ENCODE measurements at regions not wholly inside any gene's neighbourhood (a gene's known extent, or its start where the extent isn't known, plus 50 kb on each side); places are given as distances from the start of the nearest gene placed in this dataset.
"Not testable (repeated sequence)": the region's sequence is repeated elsewhere in the genome, so short reads cannot be mapped to it uniquely, and the experiment has no call there.

- no peak overlapping the region for H3K27ac ChIP-seq
- peaks cover 4% of the 10 kb centered on the region; the same call in 1 of the 2 replicates for H3K4me1 ChIP-seq
- no peak for DNase-seq
- no peaks in the 10 kb centered on the region for H3K9me3 ChIP-seq (replicated peaks)
- no peaks in the 10 kb centered on the region for H3K27me3 ChIP-seq
- H3K4me3 ChIP-seq = no peak overlapping the region
- H3K36me3 ChIP-seq = no peaks in the 10 kb centered on the region
Observed at GRCh38 chr10:4434516-4435071, 391.4 kb upstream of the AKR1E2 start.

GRCh38 chr10:4434105-4434504 lies 391.9 kb upstream of the AKR1E2 start:
- Histone ChIP-seq H3K36me3 (no peaks in the 10 kb centered on the region), H3K27me3 (no peaks in the 10 kb centered on the region), H3K4me3 (no peak overlapping the region), H3K27ac (no peak overlapping the region), H3K4me1 (peaks cover 4% of the 10 kb centered on the region; the same call in 1 of the 2 replicates), H3K9me3 (replicated peaks) (no peaks in the 10 kb centered on the region)
- DNase-seq = no peak

- H3K36me3 ChIP-seq = no peaks in the 10 kb centered on the region
- no peak overlapping the region for H3K4me3 ChIP-seq
- no peak overlapping the region for H3K27ac ChIP-seq
- no peaks in the 10 kb centered on the region for H3K9me3 ChIP-seq (replicated peaks)
- peak; percentile 26 to 47 for DNase-seq
- H3K4me1 ChIP-seq = peaks cover 4% of the 10 kb centered on the region; the same call in 1 of the 2 replicates
- H3K27me3 ChIP-seq = no peaks in the 10 kb centered on the region
Observed at GRCh38 chr10:4431114-4431863, 394.7 kb upstream of the AKR1E2 start.

GRCh38 chr10:4429571-4429970 lies 396.4 kb upstream of the AKR1E2 start:
- Histone ChIP-seq H3K9me3 (replicated peaks) (no peaks in the 10 kb centered on the region), H3K4me3 (no peak overlapping the region), H3K27ac (no peak overlapping the region), H3K4me1 (peaks cover 4% of the 10 kb centered on the region; the same call in 1 of the 2 replicates), H3K36me3 (no peaks in the 10 kb centered on the region), H3K27me3 (no peaks in the 10 kb centered on the region)
- DNase-seq = no peak

- Histone ChIP-seq H3K4me3 (no peak overlapping the region), H3K27ac (no peak overlapping the region), H3K36me3 (no peaks in the 10 kb centered on the region), H3K4me1 (peaks cover 4% of the 10 kb centered on the region; the same call in 1 of the 2 replicates), H3K27me3 (no peaks in the 10 kb centered on the region), H3K9me3 (replicated peaks) (no peaks in the 10 kb centered on the region)
- no peak for DNase-seq
Observed at GRCh38 chr10:4427532-4427931, 398.5 kb upstream of the AKR1E2 start.

- H3K27me3 ChIP-seq = no peaks in the 10 kb centered on the region
Observed at GRCh38 chr10:4426866-4427265, 399.1 kb upstream of the AKR1E2 start.

GRCh38 chr10:4409319-4409718 lies 416.7 kb upstream of the AKR1E2 start:
- Histone ChIP-seq H3K36me3 (no peaks in the 10 kb centered on the region), H3K4me1 (no peaks in the 10 kb centered on the region), H3K27ac (no peak overlapping the region), H3K9me3 (replicated peaks) (no peaks in the 10 kb centered on the region), H3K27me3 (no peaks in the 10 kb centered on the region), H3K4me3 (no peak overlapping the region)
- DNase-seq = no peak

More at GRCh38 chr10:4426866-4427265, 399.1 kb upstream of the AKR1E2 start:
- H3K4me1 ChIP-seq = peaks cover 4% of the 10 kb centered on the region; the same call in 1 of the 2 replicates
- no peaks in the 10 kb centered on the region for H3K9me3 ChIP-seq (replicated peaks)
- H3K36me3 ChIP-seq = no peaks in the 10 kb centered on the region
- no peak overlapping the region for H3K27ac ChIP-seq
- H3K4me3 ChIP-seq = no peak overlapping the region
- DNase-seq = no peak

GRCh38 chr10:4407783-4408182 lies 418.2 kb upstream of the AKR1E2 start:
- no peak overlapping the region for H3K27ac ChIP-seq
- no peaks in the 10 kb centered on the region for H3K27me3 ChIP-seq
- H3K4me3 ChIP-seq = no peak overlapping the region
- H3K36me3 ChIP-seq = no peaks in the 10 kb centered on the region
- no peaks in the 10 kb centered on the region for H3K9me3 ChIP-seq (replicated peaks)
- no peak for DNase-seq
- no peaks in the 10 kb centered on the region for H3K4me1 ChIP-seq

GRCh38 chr10:4405828-4406227 lies 420.2 kb upstream of the AKR1E2 start:
- no peak overlapping the region for H3K4me3 ChIP-seq
- no peak for DNase-seq
- no peaks in the 10 kb centered on the region for H3K27me3 ChIP-seq
- no peak overlapping the region for H3K27ac ChIP-seq
- no peaks in the 10 kb centered on the region for H3K36me3 ChIP-seq
- H3K9me3 ChIP-seq (replicated peaks) = no peaks in the 10 kb centered on the region
- H3K4me1 ChIP-seq = no peaks in the 10 kb centered on the region

GRCh38 chr10:4403638-4404252 lies 422.3 kb upstream of the AKR1E2 start:
- no peak overlapping the region for H3K4me3 ChIP-seq
- no peaks in the 10 kb centered on the region for H3K27me3 ChIP-seq
- DNase-seq = no peak
- no peaks in the 10 kb centered on the region for H3K9me3 ChIP-seq (replicated peaks)
- no peak overlapping the region for H3K27ac ChIP-seq
- H3K4me1 ChIP-seq = no peaks in the 10 kb centered on the region
- no peaks in the 10 kb centered on the region for H3K36me3 ChIP-seq

GRCh38 chr10:4401080-4401479 lies 424.9 kb upstream of the AKR1E2 start:
- not testable (repeated sequence) for H3K4me1 ChIP-seq; H3K27me3 ChIP-seq; H3K27ac ChIP-seq; H3K36me3 ChIP-seq; DNase-seq; H3K9me3 ChIP-seq (replicated peaks); H3K4me3 ChIP-seq

GRCh38 chr10:4399556-4399955 lies 426.5 kb upstream of the AKR1E2 start:
- H3K27ac ChIP-seq = no peak overlapping the region
- H3K4me1 ChIP-seq = no peaks in the 10 kb centered on the region
- H3K36me3 ChIP-seq = no peaks in the 10 kb centered on the region
- no peak for DNase-seq
- H3K27me3 ChIP-seq = no peaks in the 10 kb centered on the region
- H3K9me3 ChIP-seq (replicated peaks) = no peaks in the 10 kb centered on the region
- no peak overlapping the region for H3K4me3 ChIP-seq

GRCh38 chr10:4398602-4399001 lies 427.4 kb upstream of the AKR1E2 start:
- Histone ChIP-seq H3K9me3 (replicated peaks) (no peaks in the 10 kb centered on the region), H3K36me3 (no peaks in the 10 kb centered on the region), H3K4me1 (no peaks in the 10 kb centered on the region), H3K27me3 (no peaks in the 10 kb centered on the region), H3K4me3 (no peak overlapping the region), H3K27ac (no peak overlapping the region)
- no peak for DNase-seq

GRCh38 chr10:4397337-4397736 lies 428.7 kb upstream of the AKR1E2 start:
- H3K27me3 ChIP-seq = no peaks in the 10 kb centered on the region
- no peak overlapping the region for H3K27ac ChIP-seq
- H3K4me1 ChIP-seq = no peaks in the 10 kb centered on the region
- no peaks in the 10 kb centered on the region for H3K9me3 ChIP-seq (replicated peaks)
- no peaks in the 10 kb centered on the region for H3K36me3 ChIP-seq
- H3K4me3 ChIP-seq = no peak overlapping the region
- no peak for DNase-seq

GRCh38 chr10:4396401-4397283 lies 429.4 kb upstream of the AKR1E2 start:
- Histone ChIP-seq H3K36me3 (no peaks in the 10 kb centered on the region), H3K4me1 (no peaks in the 10 kb centered on the region), H3K4me3 (no peak overlapping the region), H3K9me3 (replicated peaks) (no peaks in the 10 kb centered on the region), H3K27ac (no peak overlapping the region), H3K27me3 (no peaks in the 10 kb centered on the region)
- DNase-seq = no peak
